ENCODE measurements at regions not wholly inside any gene's neighbourhood (a gene's known extent, or its start where the extent isn't known, plus 50 kb on each side); places are given as distances from the start of the nearest gene placed in this dataset.

DNA sequence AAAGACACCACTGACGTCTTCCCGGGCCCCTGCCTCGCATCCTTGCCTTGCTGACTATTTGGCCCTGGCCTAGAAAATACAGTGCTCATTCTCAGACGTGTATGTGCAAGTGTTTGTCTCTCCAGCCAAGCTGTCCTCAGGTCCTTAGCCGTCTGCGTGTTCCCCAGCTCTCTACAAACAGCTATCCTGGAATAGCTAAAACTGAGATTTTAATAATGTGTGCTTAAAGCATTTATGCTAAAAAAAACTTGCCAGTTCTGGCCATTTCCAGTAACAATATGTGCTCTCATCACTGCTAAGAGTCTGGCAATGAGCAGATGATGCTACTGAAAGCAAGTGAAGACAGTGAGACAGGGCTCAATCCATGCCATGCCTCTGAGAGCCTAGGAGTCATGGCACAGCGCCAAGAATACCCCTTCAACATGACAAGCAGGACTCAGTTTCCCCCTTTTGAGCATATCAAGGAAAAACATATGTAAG is 55.7 kb downstream of the IRF2BP2 start:
- no peak for TF ChIP-seq CTCF (IDR thresholded peaks at IDR 0.05; ENCODE audit: low read depth, low read length)
- TF ChIP-seq POLR2A (IDR thresholded peaks at IDR 0.05; ENCODE audit: extremely low read depth, insufficient read length): no peak
- TF ChIP-seq MYC (IDR thresholded peaks at IDR 0.05; ENCODE audit: low read depth, low read length): no peak
